ENCODE measurements at regions not wholly inside any gene's neighbourhood (a gene's known extent, or its start where the extent isn't known, plus 50 kb on each side); places are given as distances from the start of the nearest gene placed in this dataset.
"Not testable (repeated sequence)": the region's sequence is repeated elsewhere in the genome, so short reads cannot be mapped to it uniquely, and the experiment has no call there.

- not testable (repeated sequence) for DNase-seq
Observed at GRCh38 chr2:37759989-37760388, 88.5 kb upstream of the CDC42EP3 start.

GRCh38 chr2:37760471-37760870, 89.0 kb upstream of the CDC42EP3 start:
- no peak for DNase-seq

GRCh38 chr2:37762281-37762680, 90.8 kb upstream of the CDC42EP3 start:
- DNase-seq = not testable (repeated sequence)

GRCh38 chr2:37764739-37765138, 93.3 kb upstream of the CDC42EP3 start:
- no peak for DNase-seq

GRCh38 chr2:37766106-37766505, 94.7 kb upstream of the CDC42EP3 start:
- DNase-seq = no peak

- no peak for DNase-seq
Observed at GRCh38 chr2:37767046-37767445, 95.6 kb upstream of the CDC42EP3 start.

- DNase-seq = no peak
Observed at GRCh38 chr2:37767959-37768925, 96.8 kb upstream of the CDC42EP3 start.

GRCh38 chr2:37769551-37769950, 98.1 kb upstream of the CDC42EP3 start:
- no peak for DNase-seq

GRCh38 chr2:37770797-37771196, 99.4 kb upstream of the CDC42EP3 start:
- DNase-seq = no peak

GRCh38 chr2:37771600-37772088, 100.2 kb upstream of the CDC42EP3 start:
- DNase-seq = no peak

- DNase-seq = no peak
Observed at GRCh38 chr2:37773371-37774130, 102.1 kb upstream of the CDC42EP3 start.

- DNase-seq = not testable (repeated sequence)
Observed at GRCh38 chr2:37774171-37774944, 102.9 kb upstream of the CDC42EP3 start.

GRCh38 chr2:37774976-37775907, 103.8 kb upstream of the CDC42EP3 start:
- DNase-seq = no peak

GRCh38 chr2:37775908-37776250, 104.4 kb upstream of the CDC42EP3 start:
- no peak for DNase-seq

GRCh38 chr2:37776487-37776886, 105.0 kb upstream of the CDC42EP3 start:
- no peak for DNase-seq

- no peak for DNase-seq
Observed at GRCh38 chr2:37779139-37779538, 107.7 kb upstream of the CDC42EP3 start.

- no peak for DNase-seq
Observed at GRCh38 chr2:37779611-37780386, 108.4 kb upstream of the CDC42EP3 start.

- no peak for DNase-seq
Observed at GRCh38 chr2:37780387-37780676, 108.9 kb upstream of the CDC42EP3 start.

GRCh38 chr2:37781028-37781427, 109.6 kb upstream of the CDC42EP3 start:
- no peak for DNase-seq

GRCh38 chr2:37782155-37782673, 110.8 kb upstream of the CDC42EP3 start:
- DNase-seq = no peak
